ENCODE measurements at regions not wholly inside any gene's neighbourhood (a gene's known extent, or its start where the extent isn't known, plus 50 kb on each side); places are given as distances from the start of the nearest gene placed in this dataset.

- peaks cover 0 to 7% (median 0%) of the 10 kb centered on the region in 7 donors for H3K9me3 Mint-ChIP-seq
- H3K27me3 Mint-ChIP-seq = no peaks in the 10 kb centered on the region
- ATAC-seq (ENCODE audit: low read depth in 2 of 2) (no peak), DNase-seq (no peak)
- no peaks in the 10 kb centered on the region for H3K4me1 Mint-ChIP-seq
- no peak overlapping the region for H3K4me3 Mint-ChIP-seq
- H3K36me3 Mint-ChIP-seq = no peaks in the 10 kb centered on the region
- no peak overlapping the region for H3K27ac ChIP-seq (ENCODE audit: insufficient read depth, low read length, poor library complexity, severe bottlenecking)
- no peaks in the 10 kb centered on the region for H3K4me1 ChIP-seq (ENCODE audit: control insufficient read depth, insufficient read depth, low read length, poor library complexity, severe bottlenecking)
- H3K9me3 ChIP-seq (ENCODE audit: control insufficient read depth in 2 of 2, low read length in 2 of 2) = no peaks in the 10 kb centered on the region
- no peak overlapping the region for H3K27ac Mint-ChIP-seq
- no peak overlapping the region for H3K4me3 ChIP-seq (ENCODE audit: low read depth, low read length)
- no peaks in the 10 kb centered on the region for H3K36me3 ChIP-seq (ENCODE audit: control insufficient read depth, insufficient read depth, low read length)
- H3K27me3 ChIP-seq (ENCODE audit: control insufficient read depth, insufficient read depth, low read length) = no peaks in the 10 kb centered on the region
These were observed 183.2 kb downstream of the TLR4 start for GRCh38 chr9:117887383-117887782.

GRCh38 chr9:117887941-117888340 is 183.7 kb downstream of the TLR4 start:
- Mint-ChIP-seq H3K9me3 (peaks cover 0 to 5% (median 0%) of the 10 kb centered on the region in 7 donors), H3K36me3 (no peaks in the 10 kb centered on the region), H3K27ac (no peak overlapping the region), H3K4me1 (no peaks in the 10 kb centered on the region), H3K27me3 (no peaks in the 10 kb centered on the region), H3K4me3 (no peak overlapping the region)
- Histone ChIP-seq H3K9me3 (ENCODE audit: control insufficient read depth in 2 of 2, low read length in 2 of 2) (no peaks in the 10 kb centered on the region), H3K4me3 (ENCODE audit: low read depth, low read length) (no peak overlapping the region), H3K27ac (ENCODE audit: insufficient read depth, low read length, poor library complexity, severe bottlenecking) (no peak overlapping the region), H3K4me1 (ENCODE audit: control insufficient read depth, insufficient read depth, low read length, poor library complexity, severe bottlenecking) (no peaks in the 10 kb centered on the region), H3K27me3 (ENCODE audit: control insufficient read depth, insufficient read depth, low read length) (no peaks in the 10 kb centered on the region), H3K36me3 (ENCODE audit: control insufficient read depth, insufficient read depth, low read length) (no peaks in the 10 kb centered on the region)
- DNase-seq (no peak), ATAC-seq (ENCODE audit: low read depth in 2 of 2) (no peak)

GRCh38 chr9:117903453-117903852 is 199.2 kb downstream of the TLR4 start:
- Mint-ChIP-seq H3K27me3 (no peaks in the 10 kb centered on the region), H3K36me3 (no peaks in the 10 kb centered on the region), H3K4me3 (no peak overlapping the region), H3K4me1 (no peaks in the 10 kb centered on the region), H3K9me3 (peaks cover 0 to 10% (median 2%) of the 10 kb centered on the region in 7 donors), H3K27ac (no peak overlapping the region)
- no peaks in the 10 kb centered on the region for H3K27me3 ChIP-seq (ENCODE audit: control insufficient read depth, insufficient read depth, low read length)
- no peak overlapping the region for H3K27ac ChIP-seq (ENCODE audit: insufficient read depth, low read length, poor library complexity, severe bottlenecking)
- ATAC-seq (ENCODE audit: low read depth in 2 of 2) (no peak), DNase-seq (no peak)
- no peak overlapping the region for H3K4me3 ChIP-seq (ENCODE audit: low read depth, low read length)
- H3K36me3 ChIP-seq (ENCODE audit: control insufficient read depth, insufficient read depth, low read length) = no peaks in the 10 kb centered on the region
- H3K9me3 ChIP-seq (ENCODE audit: control insufficient read depth in 2 of 2, low read length in 2 of 2) = no peaks in the 10 kb centered on the region
- no peaks in the 10 kb centered on the region for H3K4me1 ChIP-seq (ENCODE audit: control insufficient read depth, insufficient read depth, low read length, poor library complexity, severe bottlenecking)

- H3K27me3 Mint-ChIP-seq = no peaks in the 10 kb centered on the region
These were observed 202.6 kb downstream of the TLR4 start for GRCh38 chr9:117906763-117907162.

GRCh38 chr9:117907420-117907819 is 203.2 kb downstream of the TLR4 start:
- Histone ChIP-seq H3K27me3 (ENCODE audit: control insufficient read depth, insufficient read depth, low read length) (no peaks in the 10 kb centered on the region), H3K4me3 (ENCODE audit: low read depth, low read length) (no peak overlapping the region), H3K9me3 (ENCODE audit: control insufficient read depth in 2 of 2, low read length in 2 of 2) (peaks cover 2 to 3% of the 10 kb centered on the region in 2 experiments), H3K4me1 (ENCODE audit: control insufficient read depth, insufficient read depth, low read length, poor library complexity, severe bottlenecking) (no peaks in the 10 kb centered on the region), H3K36me3 (ENCODE audit: control insufficient read depth, insufficient read depth, low read length) (no peaks in the 10 kb centered on the region), H3K27ac (ENCODE audit: insufficient read depth, low read length, poor library complexity, severe bottlenecking) (no peak overlapping the region)
- Mint-ChIP-seq H3K9me3 (peaks cover 0 to 39% (median 8%) of the 10 kb centered on the region in 7 donors), H3K27me3 (no peaks in the 10 kb centered on the region), H3K4me3 (no peak overlapping the region), H3K36me3 (no peaks in the 10 kb centered on the region), H3K4me1 (no peaks in the 10 kb centered on the region), H3K27ac (no peak overlapping the region)
- ATAC-seq (ENCODE audit: low read depth in 2 of 2) (no peak), DNase-seq (no peak)

More at GRCh38 chr9:117906763-117907162, 202.6 kb downstream of the TLR4 start:
- no peaks in the 10 kb centered on the region for H3K4me1 ChIP-seq (ENCODE audit: control insufficient read depth, insufficient read depth, low read length, poor library complexity, severe bottlenecking)
- no peak overlapping the region for H3K27ac Mint-ChIP-seq
- DNase-seq = no peak
- no peak for ATAC-seq (ENCODE audit: low read depth in 2 of 2)
- H3K36me3 ChIP-seq (ENCODE audit: control insufficient read depth, insufficient read depth, low read length) = no peaks in the 10 kb centered on the region
- no peaks in the 10 kb centered on the region for H3K27me3 ChIP-seq (ENCODE audit: control insufficient read depth, insufficient read depth, low read length)
- no peak overlapping the region for H3K4me3 Mint-ChIP-seq
- no peaks in the 10 kb centered on the region for H3K36me3 Mint-ChIP-seq
- no peaks in the 10 kb centered on the region for H3K4me1 Mint-ChIP-seq
- peaks cover 0 to 34% (median 8%) of the 10 kb centered on the region in 7 donors for H3K9me3 Mint-ChIP-seq
- no peak overlapping the region for H3K27ac ChIP-seq (ENCODE audit: insufficient read depth, low read length, poor library complexity, severe bottlenecking)
- H3K9me3 ChIP-seq (ENCODE audit: control insufficient read depth in 2 of 2, low read length in 2 of 2) = peaks cover 0 to 2% of the 10 kb centered on the region in 2 experiments
- no peak overlapping the region for H3K4me3 ChIP-seq (ENCODE audit: low read depth, low read length)

- DNase-seq = no peak
- no peaks in the 10 kb centered on the region for H3K27me3 Mint-ChIP-seq
- no peaks in the 10 kb centered on the region for H3K4me1 ChIP-seq (ENCODE audit: control insufficient read depth, insufficient read depth, low read length, poor library complexity, severe bottlenecking)
- H3K4me1 Mint-ChIP-seq = no peaks in the 10 kb centered on the region
- H3K4me3 Mint-ChIP-seq = no peak overlapping the region
- H3K36me3 Mint-ChIP-seq = no peaks in the 10 kb centered on the region
- H3K9me3 ChIP-seq (ENCODE audit: control insufficient read depth in 2 of 2, low read length in 2 of 2) = peaks cover 2 to 3% of the 10 kb centered on the region in 2 experiments
- no peaks in the 10 kb centered on the region for H3K27me3 ChIP-seq (ENCODE audit: control insufficient read depth, insufficient read depth, low read length)
- no peak overlapping the region for H3K4me3 ChIP-seq (ENCODE audit: low read depth, low read length)
- H3K27ac Mint-ChIP-seq = no peak overlapping the region
- ATAC-seq (ENCODE audit: low read depth in 2 of 2) = no peak
- H3K36me3 ChIP-seq (ENCODE audit: control insufficient read depth, insufficient read depth, low read length) = no peaks in the 10 kb centered on the region
- no peak overlapping the region for H3K27ac ChIP-seq (ENCODE audit: insufficient read depth, low read length, poor library complexity, severe bottlenecking)
- peaks cover 1 to 22% (median 2%) of the 10 kb centered on the region in 7 donors for H3K9me3 Mint-ChIP-seq
These were observed 212.1 kb downstream of the TLR4 start for GRCh38 chr9:117916291-117916690.

- H3K36me3 Mint-ChIP-seq = no peaks in the 10 kb centered on the region
These were observed 213.7 kb downstream of the TLR4 start for GRCh38 chr9:117917873-117918272.

GRCh38 chr9:117919538-117919937 is 215.3 kb downstream of the TLR4 start:
- no peak for DNase-seq
- no peaks in the 10 kb centered on the region for H3K27me3 Mint-ChIP-seq
- no peak overlapping the region for H3K4me3 ChIP-seq (ENCODE audit: low read depth, low read length)
- no peaks in the 10 kb centered on the region for H3K36me3 Mint-ChIP-seq
- no peaks in the 10 kb centered on the region for H3K36me3 ChIP-seq (ENCODE audit: control insufficient read depth, insufficient read depth, low read length)
- no peak overlapping the region for H3K27ac ChIP-seq (ENCODE audit: insufficient read depth, low read length, poor library complexity, severe bottlenecking)
- H3K9me3 Mint-ChIP-seq = peaks cover 0 to 9% (median 0%) of the 10 kb centered on the region in 7 donors
- no peak overlapping the region for H3K27ac Mint-ChIP-seq
- no peaks in the 10 kb centered on the region for H3K4me1 Mint-ChIP-seq
- H3K27me3 ChIP-seq (ENCODE audit: control insufficient read depth, insufficient read depth, low read length) = no peaks in the 10 kb centered on the region
- no peaks in the 10 kb centered on the region for H3K4me1 ChIP-seq (ENCODE audit: control insufficient read depth, insufficient read depth, low read length, poor library complexity, severe bottlenecking)
- no peak for ATAC-seq (ENCODE audit: low read depth in 2 of 2)
- H3K9me3 ChIP-seq (ENCODE audit: control insufficient read depth in 2 of 2, low read length in 2 of 2) = no peaks in the 10 kb centered on the region
- no peak overlapping the region for H3K4me3 Mint-ChIP-seq

More at GRCh38 chr9:117917873-117918272, 213.7 kb downstream of the TLR4 start:
- no peaks in the 10 kb centered on the region for H3K27me3 Mint-ChIP-seq
- Histone ChIP-seq H3K27me3 (ENCODE audit: control insufficient read depth, insufficient read depth, low read length) (no peaks in the 10 kb centered on the region), H3K9me3 (ENCODE audit: control insufficient read depth in 2 of 2, low read length in 2 of 2) (no peaks in the 10 kb centered on the region), H3K4me1 (ENCODE audit: control insufficient read depth, insufficient read depth, low read length, poor library complexity, severe bottlenecking) (no peaks in the 10 kb centered on the region), H3K27ac (ENCODE audit: insufficient read depth, low read length, poor library complexity, severe bottlenecking) (no peak overlapping the region), H3K4me3 (ENCODE audit: low read depth, low read length) (no peak overlapping the region), H3K36me3 (ENCODE audit: control insufficient read depth, insufficient read depth, low read length) (no peaks in the 10 kb centered on the region)
- H3K27ac Mint-ChIP-seq = peak overlapping the region in 1 of 3 donors; percentile 61
- H3K9me3 Mint-ChIP-seq = peaks cover 0 to 9% (median 1%) of the 10 kb centered on the region in 7 donors
- H3K4me3 Mint-ChIP-seq = no peak overlapping the region
- no peak for ATAC-seq (ENCODE audit: low read depth in 2 of 2)
- H3K4me1 Mint-ChIP-seq = no peaks in the 10 kb centered on the region
- no peak for DNase-seq
